ENCODE measurements at regions not wholly inside any gene's neighbourhood (a gene's known extent, or its start where the extent isn't known, plus 50 kb on each side); places are given as distances from the start of the nearest gene placed in this dataset.

- TF ChIP-seq USF2 (IDR thresholded peaks at IDR 0.05; ENCODE audit: low read length) = no peak
- TF ChIP-seq YY1 (IDR thresholded peaks at IDR 0.05; ENCODE audit: low read depth, low read length) = no peak
Observed at GRCh38 chr1:214843281-214843680, 239.3 kb upstream of the KCNK2 start (continued).
